ENCODE measurements at regions not wholly inside any gene's neighbourhood (a gene's known extent, or its start where the extent isn't known, plus 50 kb on each side); places are given as distances from the start of the nearest gene placed in this dataset.

DNA sequence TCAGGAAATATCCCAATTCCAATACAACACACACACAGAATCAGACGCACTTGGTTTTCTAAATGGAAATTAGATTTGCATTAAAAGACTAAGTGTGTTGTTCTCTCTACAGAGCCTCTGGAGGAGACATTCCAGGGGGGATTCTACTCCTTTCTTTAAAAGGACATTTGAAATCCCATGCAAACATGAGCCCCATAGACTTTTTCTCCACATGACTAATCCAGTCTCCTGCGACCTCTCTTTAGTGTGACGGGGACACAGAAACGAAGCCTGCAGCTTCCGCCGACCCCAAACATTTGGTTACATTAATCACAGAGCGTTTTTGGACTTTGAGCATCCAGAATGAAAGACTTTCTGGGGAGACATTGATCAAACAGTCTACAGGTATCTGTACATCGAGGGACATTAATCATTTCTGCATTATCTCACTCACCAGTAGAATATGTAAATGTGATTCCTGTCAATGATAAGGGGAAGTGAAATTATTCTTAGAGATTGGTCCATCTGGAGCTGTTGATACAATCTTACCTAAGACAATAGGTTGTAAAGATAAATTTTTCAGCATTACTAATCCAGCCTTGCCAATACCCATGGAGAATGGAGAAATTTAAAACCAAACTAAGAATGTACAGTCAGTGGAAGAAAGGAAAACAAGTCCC lies 103.4 kb upstream of the IRX3 start:
- H3K36me3 ChIP-seq, result no peaks in the 10 kb centered on the region
- no peaks in the 10 kb centered on the region for H3K27me3 ChIP-seq
- no peaks in the 10 kb centered on the region for H3K4me1 ChIP-seq
- H3K9me3 ChIP-seq, result no peaks in the 10 kb centered on the region
- no peak overlapping the region for H3K27ac ChIP-seq
- intact Hi-C loops (cut with DNase I), result no loop called here
- no peak overlapping the region for H3K4me3 ChIP-seq
- TF ChIP-seq, protein P1, sequence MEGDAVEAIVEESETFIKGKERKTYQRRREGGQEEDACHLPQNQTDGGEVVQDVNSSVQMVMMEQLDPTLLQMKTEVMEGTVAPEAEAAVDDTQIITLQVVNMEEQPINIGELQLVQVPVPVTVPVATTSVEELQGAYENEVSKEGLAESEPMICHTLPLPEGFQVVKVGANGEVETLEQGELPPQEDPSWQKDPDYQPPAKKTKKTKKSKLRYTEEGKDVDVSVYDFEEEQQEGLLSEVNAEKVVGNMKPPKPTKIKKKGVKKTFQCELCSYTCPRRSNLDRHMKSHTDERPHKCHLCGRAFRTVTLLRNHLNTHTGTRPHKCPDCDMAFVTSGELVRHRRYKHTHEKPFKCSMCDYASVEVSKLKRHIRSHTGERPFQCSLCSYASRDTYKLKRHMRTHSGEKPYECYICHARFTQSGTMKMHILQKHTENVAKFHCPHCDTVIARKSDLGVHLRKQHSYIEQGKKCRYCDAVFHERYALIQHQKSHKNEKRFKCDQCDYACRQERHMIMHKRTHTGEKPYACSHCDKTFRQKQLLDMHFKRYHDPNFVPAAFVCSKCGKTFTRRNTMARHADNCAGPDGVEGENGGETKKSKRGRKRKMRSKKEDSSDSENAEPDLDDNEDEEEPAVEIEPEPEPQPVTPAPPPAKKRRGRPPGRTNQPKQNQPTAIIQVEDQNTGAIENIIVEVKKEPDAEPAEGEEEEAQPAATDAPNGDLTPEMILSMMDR (IDR thresholded peaks at IDR 0.05), result no peak
- no peak for DNase-seq (ENCODE audit: low spot score in 2 of 2)

DNA sequence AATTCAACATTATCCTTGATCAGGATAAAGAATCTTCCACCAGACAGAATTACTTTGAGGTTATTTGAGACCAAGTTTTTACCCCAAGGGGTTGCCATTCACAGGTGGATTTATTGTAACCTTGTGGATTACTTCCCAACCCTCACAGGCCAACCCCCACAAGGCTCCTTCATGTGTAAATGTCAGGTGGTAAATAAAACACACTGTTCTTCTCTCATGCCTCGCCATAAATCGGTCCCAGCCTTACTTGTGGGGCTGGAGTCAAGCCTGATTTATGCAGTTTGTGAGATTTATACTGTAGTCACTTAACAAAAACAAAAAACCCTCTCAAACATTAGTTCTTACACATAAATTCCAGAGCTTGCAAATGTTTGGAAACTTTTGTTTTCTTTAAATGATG lies 98.6 kb upstream of the IRX3 start:
- Histone ChIP-seq H3K27me3 (no peaks in the 10 kb centered on the region), H3K9me3 (no peaks in the 10 kb centered on the region), H3K27ac (no peak overlapping the region), H3K36me3 (no peaks in the 10 kb centered on the region), H3K4me1 (no peaks in the 10 kb centered on the region), H3K4me3 (no peak overlapping the region)
- intact Hi-C loops (cut with DNase I), result no loop called here
- DNase-seq (ENCODE audit: low spot score in 2 of 2), result no peak
- TF ChIP-seq, protein P1 (IDR thresholded peaks at IDR 0.05), result no peak

DNA sequence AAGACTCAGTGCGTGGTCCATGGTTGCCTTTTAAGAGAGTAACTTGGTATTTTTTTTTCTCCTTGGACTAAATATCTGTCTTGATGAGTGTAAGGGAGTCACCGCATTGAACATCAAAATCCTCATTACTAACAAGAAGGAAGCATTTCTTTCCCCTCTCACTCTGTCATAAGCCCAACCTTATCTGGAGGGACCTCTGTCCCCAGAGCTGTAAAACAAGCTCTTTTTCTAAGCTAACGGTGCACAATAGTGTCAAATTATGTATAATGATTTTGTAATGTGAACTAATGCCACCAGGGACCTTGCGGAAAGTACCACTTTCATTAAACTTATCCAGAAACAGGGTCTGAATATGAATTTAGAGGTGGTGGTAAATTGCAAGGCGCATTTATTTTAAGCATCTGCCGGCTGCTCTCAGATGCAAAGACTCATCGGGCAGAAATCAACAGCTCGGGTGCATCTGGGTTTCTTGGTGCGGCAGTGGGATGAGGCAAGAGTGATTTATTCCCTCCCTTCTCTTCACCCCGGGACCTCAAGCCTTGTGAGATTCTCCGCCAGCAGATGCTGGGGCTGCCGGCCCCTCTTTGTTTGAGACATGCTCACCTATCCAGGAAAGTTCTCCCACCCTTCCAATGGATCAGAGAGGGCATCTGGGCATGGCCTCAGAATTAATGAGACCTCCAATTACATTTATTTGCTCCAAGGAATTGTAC lies 95.2 kb upstream of the IRX3 start:
- H3K27ac ChIP-seq, result no peak overlapping the region
- no peaks in the 10 kb centered on the region for H3K9me3 ChIP-seq
- no peaks in the 10 kb centered on the region for H3K4me1 ChIP-seq
- intact Hi-C loops (cut with DNase I), result no loop called here
- H3K4me3 ChIP-seq, result no peak overlapping the region
- no peaks in the 10 kb centered on the region for H3K36me3 ChIP-seq
- no peak for DNase-seq (ENCODE audit: low spot score in 2 of 2)
- H3K27me3 ChIP-seq, result no peaks in the 10 kb centered on the region
- TF ChIP-seq, protein P1 (IDR thresholded peaks at IDR 0.05), result no peak

DNA sequence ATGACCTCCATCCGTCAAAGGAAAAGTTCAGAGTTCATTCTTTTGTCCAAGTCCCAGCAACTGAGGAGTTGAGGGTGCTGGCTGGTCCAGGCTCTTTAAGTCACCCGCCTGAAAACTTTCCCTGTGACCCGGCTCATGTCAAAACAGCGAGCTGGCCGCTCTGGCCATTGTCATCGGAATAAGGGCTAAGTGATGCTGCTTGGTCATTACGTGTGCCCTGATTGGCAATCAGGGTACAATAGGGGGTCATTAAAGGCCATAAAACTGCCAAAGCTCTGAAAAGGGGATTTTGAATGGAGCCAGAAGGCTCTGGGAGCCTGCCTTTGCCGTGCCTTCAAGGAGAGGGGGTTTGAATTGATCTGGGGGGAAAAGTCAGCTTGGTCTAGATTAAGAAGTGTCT lies 88.5 kb upstream of the IRX3 start:
- TF ChIP-seq, protein P1 (IDR thresholded peaks at IDR 0.05), result no peak
- Histone ChIP-seq H3K4me3 (no peak overlapping the region), H3K4me1 (no peaks in the 10 kb centered on the region), H3K9me3 (no peaks in the 10 kb centered on the region), H3K36me3 (no peaks in the 10 kb centered on the region), H3K27ac (no peak overlapping the region), H3K27me3 (no peaks in the 10 kb centered on the region)
- intact Hi-C loops (cut with DNase I), result no loop called here
- no peak for DNase-seq (ENCODE audit: low spot score in 2 of 2)

DNA sequence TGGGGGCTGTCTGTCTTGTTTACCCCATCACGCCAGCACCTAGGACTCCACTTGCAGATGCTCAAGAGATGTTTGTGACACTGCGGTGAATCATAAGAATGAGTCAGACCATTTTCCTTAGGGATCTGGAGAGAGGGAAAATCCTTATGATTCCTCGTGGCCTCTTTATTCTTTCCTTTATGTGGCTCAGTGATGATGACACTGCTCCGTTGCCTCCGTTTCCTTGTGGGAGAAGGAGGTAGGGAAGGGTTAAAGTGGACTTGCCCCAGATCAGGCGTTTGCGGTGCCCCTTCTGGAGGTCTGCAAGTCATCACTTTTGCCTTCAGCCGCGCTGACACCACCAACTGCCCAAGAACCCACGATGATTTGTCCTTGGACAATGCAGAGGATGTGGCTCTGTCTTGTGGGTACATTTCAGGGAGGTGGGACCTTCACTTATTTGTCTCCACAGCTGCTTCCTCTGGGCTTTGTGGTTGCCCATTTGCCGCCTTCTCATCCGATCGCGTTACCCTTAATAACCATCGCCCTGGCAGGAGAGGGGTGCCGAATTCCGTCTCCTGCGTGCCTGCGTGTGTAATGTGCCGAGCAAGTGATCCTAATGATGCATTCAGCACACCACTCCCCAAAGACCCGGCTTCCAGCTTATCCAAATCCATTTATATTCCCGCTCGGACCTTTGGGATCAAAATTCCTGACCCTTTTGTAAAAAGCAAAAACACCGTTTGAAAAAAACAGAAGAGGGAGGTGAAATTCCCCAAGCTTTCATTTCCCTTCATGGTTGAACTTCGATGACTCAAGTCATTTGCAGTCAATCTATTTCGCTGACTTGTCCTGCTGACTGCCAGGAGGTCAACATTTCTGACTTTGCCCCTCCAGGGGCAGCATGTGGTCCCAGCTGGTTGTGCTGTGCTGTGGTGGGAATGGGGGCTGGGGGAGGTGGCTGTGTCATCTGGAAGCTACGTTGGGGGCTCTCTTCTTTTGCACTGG lies 87.2 kb upstream of the IRX3 start:
- H3K27me3 ChIP-seq, result no peaks in the 10 kb centered on the region
- TF ChIP-seq, protein P1 (IDR thresholded peaks at IDR 0.05), result no peak
- no peak for DNase-seq (ENCODE audit: low spot score in 2 of 2)
- H3K4me3 ChIP-seq, result no peak overlapping the region
- no peaks in the 10 kb centered on the region for H3K4me1 ChIP-seq
- no peak overlapping the region for H3K27ac ChIP-seq
- no peaks in the 10 kb centered on the region for H3K9me3 ChIP-seq
- intact Hi-C loops (cut with DNase I), result no loop called here
- H3K36me3 ChIP-seq, result no peaks in the 10 kb centered on the region
